ENCODE measurements at regions not wholly inside any gene's neighbourhood (a gene's known extent, or its start where the extent isn't known, plus 50 kb on each side); places are given as distances from the start of the nearest gene placed in this dataset.

GRCh38 chr5:24118351-24118750 lies 526.4 kb downstream of the CDH10 start:
- no peak for TF ChIP-seq IRF3 (IDR thresholded peaks at IDR 0.05)
- no peak for TF ChIP-seq EP300 (IDR thresholded peaks at IDR 0.05; ENCODE audit: borderline replicate concordance in 1 of 2, control insufficient read depth in 1 of 2, low read depth in 2 of 2, low read length in 2 of 2)
- no peak for TF ChIP-seq POLR2AphosphoS5 (IDR thresholded peaks at IDR 0.05; ENCODE audit: low read length)
- no peak for TF ChIP-seq POLR2AphosphoS2 (IDR thresholded peaks at IDR 0.05; ENCODE audit: low read depth, low read length)

Measured in GM12878 (cell line).